ENCODE measurements at regions not wholly inside any gene's neighbourhood (a gene's known extent, or its start where the extent isn't known, plus 50 kb on each side); places are given as distances from the start of the nearest gene placed in this dataset.

GRCh38 chr1:23622284-23622683 is 63.0 kb upstream of the ID3 start:
- TF ChIP-seq, protein P1, sequence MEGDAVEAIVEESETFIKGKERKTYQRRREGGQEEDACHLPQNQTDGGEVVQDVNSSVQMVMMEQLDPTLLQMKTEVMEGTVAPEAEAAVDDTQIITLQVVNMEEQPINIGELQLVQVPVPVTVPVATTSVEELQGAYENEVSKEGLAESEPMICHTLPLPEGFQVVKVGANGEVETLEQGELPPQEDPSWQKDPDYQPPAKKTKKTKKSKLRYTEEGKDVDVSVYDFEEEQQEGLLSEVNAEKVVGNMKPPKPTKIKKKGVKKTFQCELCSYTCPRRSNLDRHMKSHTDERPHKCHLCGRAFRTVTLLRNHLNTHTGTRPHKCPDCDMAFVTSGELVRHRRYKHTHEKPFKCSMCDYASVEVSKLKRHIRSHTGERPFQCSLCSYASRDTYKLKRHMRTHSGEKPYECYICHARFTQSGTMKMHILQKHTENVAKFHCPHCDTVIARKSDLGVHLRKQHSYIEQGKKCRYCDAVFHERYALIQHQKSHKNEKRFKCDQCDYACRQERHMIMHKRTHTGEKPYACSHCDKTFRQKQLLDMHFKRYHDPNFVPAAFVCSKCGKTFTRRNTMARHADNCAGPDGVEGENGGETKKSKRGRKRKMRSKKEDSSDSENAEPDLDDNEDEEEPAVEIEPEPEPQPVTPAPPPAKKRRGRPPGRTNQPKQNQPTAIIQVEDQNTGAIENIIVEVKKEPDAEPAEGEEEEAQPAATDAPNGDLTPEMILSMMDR (IDR thresholded peaks at IDR 0.05; ENCODE audit: low read depth, low read length) = no peak
- no peak for TF ChIP-seq EZH2phosphoT487 (IDR thresholded peaks at IDR 0.05; ENCODE audit: low read depth)

Measured in OCI-LY3 (cell line).